ENCODE measurements at regions not wholly inside any gene's neighbourhood (a gene's known extent, or its start where the extent isn't known, plus 50 kb on each side); places are given as distances from the start of the nearest gene placed in this dataset.

DNA sequence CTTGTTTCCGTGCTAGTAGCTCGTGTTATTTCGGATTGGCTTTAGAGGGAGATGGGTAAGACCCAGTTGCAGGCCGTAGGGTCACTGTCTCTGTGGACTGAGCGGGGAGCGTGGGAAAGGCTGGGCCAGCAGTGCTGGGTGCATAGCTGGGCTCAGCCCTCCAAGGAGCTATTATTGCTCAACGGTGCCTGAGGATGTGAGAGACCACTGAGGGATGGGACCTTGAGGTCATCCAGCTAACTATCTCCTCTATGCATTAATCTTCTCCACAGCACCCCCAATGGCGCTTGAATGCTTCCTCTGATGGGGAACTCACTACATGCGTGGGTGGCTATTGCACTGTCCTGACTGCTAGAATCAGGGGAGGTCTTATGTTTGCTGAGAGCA, 126.1 kb upstream of the FOXF1 start:
- DNase-seq (ENCODE audit: insufficient read length, low spot score), result no peak
- FAIRE-seq, result no peak
- TF ChIP-seq POLR2A (IDR thresholded peaks at IDR 0.05; ENCODE audit: low read depth, low read length), result no peak

DNA sequence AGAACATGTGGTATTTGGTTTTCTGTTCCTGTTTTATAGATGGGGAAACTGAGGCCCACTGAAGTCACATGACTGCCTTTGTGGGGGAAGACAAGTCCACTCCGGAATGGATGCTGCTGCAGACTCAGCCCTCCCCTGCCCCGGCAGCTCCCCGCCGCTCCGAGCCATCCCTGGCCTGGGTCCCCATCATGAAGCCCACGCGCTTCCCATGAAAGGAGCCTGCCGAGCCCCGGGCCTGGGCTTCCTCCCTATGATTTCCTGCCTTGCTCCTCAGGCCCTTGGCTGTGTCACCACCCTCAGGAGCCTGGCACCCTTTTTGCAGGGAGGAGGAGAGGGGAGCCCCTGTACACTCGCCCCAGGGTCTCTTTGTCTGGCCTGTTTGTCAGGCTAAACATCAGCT, 125.3 kb upstream of the FOXF1 start:
- no peak for TF ChIP-seq POLR2A (IDR thresholded peaks at IDR 0.05; ENCODE audit: low read depth, low read length)
- FAIRE-seq, result no peak
- DNase-seq (ENCODE audit: insufficient read length, low spot score), result no peak

DNA sequence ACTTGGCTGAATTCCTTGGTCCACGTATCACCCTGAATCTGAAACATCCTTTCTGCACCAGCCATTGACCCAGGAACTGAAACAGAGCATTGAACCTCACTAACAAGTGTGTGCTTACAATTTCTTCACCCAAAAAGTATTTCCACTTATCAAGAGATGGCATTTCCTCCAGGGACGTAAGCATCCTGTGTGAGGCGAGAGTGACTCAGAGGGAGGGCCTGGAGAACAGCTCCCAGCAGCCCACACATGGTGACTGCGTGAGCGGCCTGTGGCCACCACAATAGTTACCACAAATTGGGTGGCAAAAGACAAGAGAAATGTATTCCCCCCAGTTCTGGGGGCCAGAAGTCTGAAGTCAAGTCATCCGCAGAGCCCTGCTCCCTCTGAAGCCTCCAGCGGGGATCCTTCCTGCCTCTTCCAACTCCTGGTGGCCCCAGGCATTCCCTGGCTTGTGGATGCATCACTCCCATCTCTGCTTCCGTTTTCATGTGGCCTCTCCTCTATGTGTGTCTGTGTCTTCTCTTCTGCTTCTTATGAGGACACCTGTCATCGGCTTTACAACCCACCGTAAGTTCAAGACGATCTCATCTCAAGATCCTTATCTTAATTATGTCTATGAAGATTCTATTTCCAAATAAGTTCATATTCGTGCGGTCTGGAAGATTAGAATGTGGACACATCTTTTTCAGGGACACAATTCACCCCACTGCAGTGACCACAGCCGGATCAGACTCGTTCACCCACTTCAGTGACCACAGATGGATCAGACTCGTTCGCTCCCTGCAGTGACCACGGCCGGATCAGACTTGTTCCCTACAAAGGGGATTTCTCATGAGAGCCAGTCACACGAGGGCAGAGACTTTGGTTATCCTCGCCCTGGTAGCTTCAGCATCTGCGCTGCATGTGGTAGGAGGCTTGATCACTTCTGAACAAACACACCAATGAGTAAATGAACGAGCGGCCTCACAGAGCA, 122.6 kb upstream of the FOXF1 start:
- TF ChIP-seq POLR2A (IDR thresholded peaks at IDR 0.05; ENCODE audit: low read depth, low read length), result no peak
- DNase-seq (ENCODE audit: insufficient read length, low spot score), result peak; percentile 90
- no peak for FAIRE-seq

DNA sequence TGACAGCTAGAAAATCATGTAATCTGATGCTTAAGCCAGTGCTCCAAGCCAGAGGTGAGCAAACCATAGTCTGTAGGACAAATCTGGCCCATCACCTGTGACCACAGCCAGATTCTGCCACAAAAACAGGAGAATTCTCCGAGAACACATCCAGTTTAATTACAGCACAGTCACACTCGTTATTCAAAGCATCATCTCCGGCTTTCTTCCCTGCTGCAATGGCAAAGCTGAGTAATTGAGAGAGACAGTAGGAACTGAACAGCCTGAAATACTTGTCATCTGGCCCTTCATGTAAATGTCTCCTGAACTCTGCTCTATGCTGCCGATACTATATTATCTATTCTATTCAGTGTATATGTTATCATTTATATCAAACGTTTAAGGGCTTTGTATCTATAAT, 121.4 kb upstream of the FOXF1 start:
- DNase-seq (ENCODE audit: insufficient read length, low spot score) (no peak), FAIRE-seq (no peak)
- TF ChIP-seq POLR2A (IDR thresholded peaks at IDR 0.05; ENCODE audit: low read depth, low read length), result no peak

DNA sequence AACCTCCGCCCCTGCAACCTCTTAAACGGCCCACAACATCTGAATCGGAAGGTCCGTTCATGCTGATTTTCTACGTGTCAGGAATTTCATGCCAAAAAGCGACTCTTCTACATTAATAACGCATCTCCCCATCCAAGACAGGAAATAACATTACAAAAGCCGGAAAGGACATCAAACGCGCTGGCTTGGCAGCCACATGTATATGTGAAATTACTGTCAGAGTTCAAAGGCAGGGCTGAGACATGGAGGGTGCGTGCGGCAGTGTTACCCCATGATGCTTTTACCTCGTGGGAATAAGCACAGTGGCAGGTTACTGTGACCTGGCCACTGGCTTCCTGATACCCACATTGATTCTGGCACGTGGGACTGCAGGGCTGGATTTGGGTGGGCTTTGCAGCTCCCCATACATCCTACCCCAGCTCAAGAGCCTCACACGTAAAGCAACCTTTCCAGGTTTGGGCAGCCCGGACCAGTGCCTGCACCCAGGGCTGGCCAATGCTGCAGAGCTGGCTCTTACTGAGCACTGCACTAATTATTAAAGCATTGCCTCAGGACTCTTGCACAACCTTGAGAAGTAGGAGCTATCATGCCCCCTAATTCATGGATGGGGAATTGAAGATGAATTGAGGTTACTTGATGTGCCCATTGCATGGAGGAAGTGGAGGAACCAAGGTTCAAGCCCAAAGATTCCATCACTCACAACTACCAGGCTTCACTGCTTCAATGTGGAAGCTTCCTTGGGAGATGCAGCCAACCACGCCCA, 120.6 kb upstream of the FOXF1 start:
- TF ChIP-seq POLR2A (IDR thresholded peaks at IDR 0.05; ENCODE audit: low read depth, low read length), result no peak
- DNase-seq (ENCODE audit: insufficient read length, low spot score), result no peak
- no peak for FAIRE-seq

DNA sequence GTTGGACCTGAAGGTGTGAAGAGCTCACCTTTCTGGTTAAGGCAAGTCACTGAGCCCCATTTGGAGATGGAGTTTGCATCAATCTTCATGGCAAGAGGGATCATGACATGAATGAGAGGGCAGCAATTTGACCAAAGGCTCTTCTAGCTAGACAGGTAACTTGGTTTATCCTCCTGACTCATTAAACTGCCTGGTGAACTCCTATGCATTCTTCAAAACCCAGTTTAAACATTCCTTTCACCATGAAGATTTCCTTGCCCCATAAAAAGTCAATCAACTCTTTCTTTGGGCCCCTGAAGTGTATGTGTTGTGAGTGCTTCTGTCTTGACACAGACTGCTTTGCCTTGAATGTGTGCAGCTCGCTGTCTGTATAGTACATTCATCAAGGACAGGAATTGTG, 120.0 kb upstream of the FOXF1 start:
- no peak for FAIRE-seq
- TF ChIP-seq POLR2A (IDR thresholded peaks at IDR 0.05; ENCODE audit: low read depth, low read length), result no peak
- no peak for DNase-seq (ENCODE audit: insufficient read length, low spot score)

DNA sequence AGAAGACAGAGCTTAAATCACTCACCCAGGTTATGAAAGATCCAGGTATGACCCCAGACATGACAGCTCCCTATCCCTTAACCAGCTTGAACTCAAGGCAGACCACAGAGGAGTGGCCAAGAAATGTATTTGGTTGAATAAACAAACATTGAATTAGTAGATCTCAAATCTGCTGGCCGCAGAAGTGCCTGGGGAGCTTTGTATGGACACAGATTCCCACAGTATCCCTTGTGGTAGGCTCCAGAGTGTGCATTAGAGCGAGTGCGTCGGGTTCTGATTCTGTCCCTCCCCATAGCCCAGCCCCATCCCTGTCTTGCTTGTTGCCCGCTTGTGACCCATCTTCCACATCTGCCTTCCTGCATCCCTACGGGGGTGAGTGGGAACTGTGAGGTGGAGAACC, 118.8 kb upstream of the FOXF1 start:
- DNase-seq (ENCODE audit: insufficient read length, low spot score), result no peak
- no peak for TF ChIP-seq POLR2A (IDR thresholded peaks at IDR 0.05; ENCODE audit: low read depth, low read length)
- FAIRE-seq, result no peak

DNA sequence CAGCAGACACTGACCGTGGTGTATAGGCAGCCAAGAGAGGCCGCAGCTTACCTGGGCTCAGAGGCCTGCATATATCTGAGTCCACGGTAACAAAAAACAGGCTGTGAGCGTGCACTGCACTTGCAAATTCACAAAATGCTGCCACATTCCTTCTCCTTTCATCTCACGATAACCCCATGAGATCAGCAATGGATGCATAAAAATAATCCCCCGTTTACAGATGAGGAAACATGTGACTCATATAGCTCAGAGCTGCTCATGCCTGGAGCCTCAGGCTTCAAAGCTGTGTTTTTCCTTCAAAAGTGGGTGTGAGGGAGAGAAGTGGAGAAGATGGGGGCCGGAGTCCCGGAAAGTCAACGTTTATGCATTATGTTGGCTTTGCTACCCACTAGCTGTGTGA, 118.3 kb upstream of the FOXF1 start:
- DNase-seq (ENCODE audit: insufficient read length, low spot score), result no peak
- no peak for FAIRE-seq

DNA sequence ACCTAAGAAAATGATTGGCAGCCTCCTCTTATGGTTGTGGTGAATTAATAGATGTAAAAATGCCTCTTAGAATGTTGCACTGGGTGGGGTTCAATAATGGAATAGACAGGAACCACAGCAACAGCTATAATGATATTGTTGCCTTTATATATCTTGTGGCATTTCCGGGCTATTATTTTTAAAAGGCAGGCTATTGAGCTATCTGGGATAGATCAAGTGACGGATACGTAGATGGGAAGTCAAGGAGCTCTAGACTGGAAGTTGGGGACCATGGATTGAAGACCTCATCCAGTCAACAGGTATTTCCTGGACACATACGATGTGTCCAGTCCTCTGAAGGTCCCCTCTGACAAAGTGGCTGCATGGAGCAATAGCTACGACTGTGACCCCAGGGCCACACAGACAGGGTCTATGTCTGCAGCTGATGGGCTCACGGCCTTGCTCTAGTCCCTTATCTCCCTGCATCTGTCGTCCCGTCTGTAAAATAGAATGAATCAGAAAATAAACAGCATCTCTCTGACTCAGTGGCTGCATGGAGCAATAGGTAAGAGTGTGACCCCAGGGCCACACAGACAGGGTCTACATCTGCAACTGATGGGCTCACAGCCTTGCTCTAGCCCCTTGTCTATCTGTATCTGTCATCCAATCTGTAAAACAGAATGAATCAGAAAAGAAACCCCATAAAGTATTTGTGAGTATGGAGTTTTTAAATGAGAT, 117.7 kb upstream of the FOXF1 start:
- DNase-seq (ENCODE audit: insufficient read length, low spot score) (no peak), FAIRE-seq (no peak)
- no peak for TF ChIP-seq POLR2A (IDR thresholded peaks at IDR 0.05; ENCODE audit: low read depth, low read length)

More for the DNA sequence above, 118.3 kb upstream of the FOXF1 start:
- TF ChIP-seq POLR2A (IDR thresholded peaks at IDR 0.05; ENCODE audit: low read depth, low read length), result no peak

DNA sequence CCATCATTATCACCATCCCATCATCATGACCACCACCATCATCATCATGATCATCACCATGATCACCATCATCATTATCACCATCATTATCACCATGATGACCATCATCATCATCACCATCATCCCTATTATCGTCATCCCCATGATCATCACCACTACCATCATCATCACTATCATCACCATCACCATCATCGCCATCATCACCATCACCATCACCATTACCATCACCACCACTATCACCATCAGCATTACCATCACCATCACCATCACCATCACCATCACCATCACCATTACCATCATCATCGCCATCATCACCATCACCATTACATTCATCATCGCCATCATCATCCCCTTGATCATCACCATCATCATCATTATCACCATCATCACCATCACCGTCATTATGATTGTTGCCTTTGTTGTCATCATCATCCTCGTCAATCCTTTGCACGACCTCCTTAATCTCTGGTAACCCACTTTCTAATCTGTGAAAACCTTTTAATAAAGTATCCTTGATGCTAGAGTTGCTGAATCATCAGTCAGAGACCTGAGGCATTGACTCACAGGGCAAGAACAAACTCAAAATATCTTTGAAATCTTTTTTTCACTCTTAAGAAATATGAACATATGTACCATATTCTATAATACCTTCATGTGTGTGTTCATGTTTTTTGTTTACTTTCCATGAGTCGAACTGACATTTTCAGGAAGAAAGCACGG, 116.3 kb upstream of the FOXF1 start:
- no peak for TF ChIP-seq POLR2A (IDR thresholded peaks at IDR 0.05; ENCODE audit: low read depth, low read length)
- DNase-seq (ENCODE audit: insufficient read length, low spot score) (no peak), FAIRE-seq (no peak)

DNA sequence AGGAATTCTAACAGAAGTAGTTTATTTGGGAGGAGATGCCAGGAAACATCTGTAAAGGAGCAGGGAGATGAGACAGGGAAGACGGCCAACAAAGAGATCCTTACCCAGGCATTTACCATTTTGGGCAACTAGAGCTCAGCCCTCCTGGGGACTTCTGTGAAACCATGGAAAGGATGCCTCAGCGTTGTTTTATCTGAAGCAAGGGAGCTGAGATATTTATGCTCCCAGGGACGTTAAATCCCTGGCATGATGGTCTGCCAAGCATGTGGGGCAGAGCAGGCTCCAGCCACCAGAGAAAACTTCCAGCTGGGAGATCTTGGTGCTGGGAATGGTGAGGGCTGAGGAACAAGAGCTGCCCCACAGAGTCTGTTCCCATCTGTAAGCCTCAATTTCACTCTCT, 114.8 kb upstream of the FOXF1 start:
- FAIRE-seq (no peak), DNase-seq (ENCODE audit: insufficient read length, low spot score) (no peak)
- TF ChIP-seq POLR2A (IDR thresholded peaks at IDR 0.05; ENCODE audit: low read depth, low read length), result no peak

DNA sequence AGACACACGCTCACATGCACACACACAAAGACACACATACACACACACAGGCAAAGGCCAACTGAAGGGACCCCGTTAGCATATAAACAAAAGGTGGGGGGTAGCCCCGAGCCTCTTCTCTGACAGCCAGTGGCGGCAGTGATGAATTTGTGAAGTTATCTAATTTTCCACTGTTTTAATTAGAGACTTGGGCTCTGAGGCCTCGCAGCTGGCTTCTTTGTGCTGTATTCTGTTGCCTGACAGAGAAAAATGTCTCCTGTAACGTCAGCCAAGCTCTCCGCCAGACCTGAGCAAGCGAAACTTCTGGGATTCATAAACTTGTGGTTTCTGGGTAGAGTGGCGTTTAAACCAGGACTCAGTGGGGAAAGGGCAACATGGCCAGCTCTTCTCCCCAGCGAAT, 113.9 kb upstream of the FOXF1 start:
- no peak for FAIRE-seq
- TF ChIP-seq POLR2A (IDR thresholded peaks at IDR 0.05; ENCODE audit: low read depth, low read length), result no peak
- peak; percentile 38 for DNase-seq (ENCODE audit: insufficient read length, low spot score)

DNA sequence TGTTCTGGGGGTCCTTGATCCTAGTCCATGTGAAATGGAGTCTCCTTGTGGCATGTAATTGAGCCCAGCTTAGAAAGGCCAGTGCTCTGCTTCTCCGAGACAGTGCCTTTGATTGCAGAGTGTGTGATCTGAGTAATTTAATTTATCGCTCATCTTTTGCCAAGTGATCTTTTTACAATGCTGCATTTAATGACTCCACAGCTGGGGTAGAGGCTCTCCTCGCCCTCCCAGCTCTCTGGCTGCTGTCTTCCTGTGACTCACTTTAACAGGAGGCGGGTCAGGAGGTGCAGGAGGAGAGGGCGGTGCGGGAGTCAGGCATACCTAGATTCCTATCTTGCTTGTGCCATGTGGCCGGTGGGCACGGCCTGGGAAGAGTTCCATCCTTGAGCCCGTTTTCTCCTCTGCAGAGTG, 113.4 kb upstream of the FOXF1 start:
- DNase-seq (ENCODE audit: insufficient read length, low spot score) (peak; percentile 80), FAIRE-seq (no peak)
- TF ChIP-seq POLR2A (IDR thresholded peaks at IDR 0.05; ENCODE audit: low read depth, low read length), result 0 out of 2 replicates have a peak, but pooled peaks have one; percentile 14

Measured in H54 (cell line).